K562 (cell line): ENCODE measurements at regions not wholly inside any gene's neighbourhood (a gene's known extent, or its start where the extent isn't known, plus 50 kb on each side); places are given as distances from the start of the nearest gene placed in this dataset.

Source experiments
- ATAC-seq: fragments of 200-7000 bp; cut with Tn5 transposase; 3 replicates; pipeline ENCODE4 v1.9.1; 2020; ENCODE audit warnings: moderate library complexity
- BruUV-seq: library from RNA; stranded (reverse); fragments of 400-500 nt; replicated peaks from 2 replicates; lab custom pipeline; 2021; lab: Mats Ljungman, UMichigan
- CTCF ChIA-PET: fragments of 300-600 bp; formaldehyde crosslinking; extraction: SDS; loops from one replicate; lab custom pipeline; 2021; ENCODE audit warnings: low intra/inter-chr PET ratio; lab: Yijun Ruan, JAX
- POLR2A ChIA-PET: fragments of 300-600, 350-650 bp; sonication (Branson Sonifier 250); formaldehyde crosslinking; extraction: SDS; loops from one replicate; lab custom pipeline; 2021; ENCODE audit warnings: antibody characterized with exemption, inconsistent platforms; lab: Yijun Ruan, JAX
- DNase-seq, 4 experiments: peaks; one replicate each; pipeline versions ENCODE4 v3.0.0 to v3.0.0-alpha.2; 2011 to 2018; ENCODE audit warnings: low spot score in 3 of 4, mixed read lengths in 3 of 4; ENCODE audit errors: extremely low read depth in 1 of 4
- FAIRE-seq: peaks from 2 replicates; lab custom pipeline; 2011; peaks lifted over from hg19 to GRCh38; lab: Jason Lieb, UNC
- H2AFZ ChIP-seq: 2 replicates; pipeline ENCODE4 v1.6.0; 2011; ENCODE audit warnings: low read depth, low read length, control low read depth, inconsistent platforms
- H3K27ac ChIP-seq: fragments of 200-600 bp; 3 replicates; pipeline ENCODE4 v1.8.0; 2011; ENCODE audit warnings: low read depth, mild to moderate bottlenecking, control low read depth, inconsistent platforms, low read length, moderate library complexity, mixed read lengths; ENCODE audit errors: extremely low read depth
- H3K27me3 ChIP-seq, 2 experiments: fragments of 300-600 bp in 1 of 2; 2 replicates in 1 of 2; 3 replicates in 1 of 2; pipeline versions ENCODE4 v1.6.0 to v1.8.0; 2011; ENCODE audit warnings: inconsistent platforms in 2 of 2, low read length in 2 of 2, mild to moderate bottlenecking in 1 of 2, mixed read lengths in 1 of 2, moderate library complexity in 1 of 2; ENCODE audit not compliant: control insufficient read depth in 2 of 2, insufficient read depth in 2 of 2
- H3K36me3 ChIP-seq: fragments of 300-600 bp; 3 replicates; pipeline ENCODE4 v1.8.0; 2011; ENCODE audit warnings: mild to moderate bottlenecking, low read length, inconsistent platforms; ENCODE audit not compliant: control insufficient read depth, insufficient read depth
- H3K4me1 ChIP-seq, 2 experiments: fragments of 200-600 bp in 1 of 2; replicated peaks in 1 of 2; 2 replicates in 1 of 2; 3 replicates in 1 of 2; pipeline versions ENCODE4 v1.5.1 to v1.8.0; 2011; ENCODE audit warnings: inconsistent platforms in 2 of 2, low read length in 2 of 2, mild to moderate bottlenecking in 1 of 2, mixed read lengths in 1 of 2, moderate library complexity in 1 of 2; ENCODE audit not compliant: control insufficient read depth in 2 of 2, insufficient read depth in 2 of 2
- H3K4me2 ChIP-seq: 2 replicates; pipeline ENCODE4 v1.6.1; 2011; ENCODE audit warnings: low read length, control low read depth, inconsistent platforms, mixed read lengths; ENCODE audit not compliant: insufficient read depth
- H3K4me3 ChIP-seq: fragments of 200-600 bp; sonication (generic), shearing (Covaris generic); 2 replicates; pipeline ENCODE4 v1.5.1; 2016; ENCODE audit warnings: control low read depth, inconsistent platforms
- H3K79me2 ChIP-seq: fragments of 200-600 bp; 3 replicates; pipeline ENCODE4 v1.8.0; 2011; ENCODE audit warnings: low read length, inconsistent platforms; ENCODE audit not compliant: control insufficient read depth, insufficient read depth
- H3K9ac ChIP-seq, 2 experiments: 2 replicates each; pipeline versions ENCODE4 v1.6.0 to v1.6.1; 2011; ENCODE audit warnings: low read depth in 2 of 2, low read length in 2 of 2, control low read depth in 1 of 2, inconsistent platforms in 1 of 2, mild to moderate bottlenecking in 1 of 2, mixed read lengths in 1 of 2; ENCODE audit not compliant: insufficient read depth in 1 of 2
- H3K9me1 ChIP-seq: one replicate; pipeline ENCODE4 v1.6.0; 2011; ENCODE audit warnings: inconsistent platforms, mild to moderate bottlenecking, low read length, moderate library complexity; ENCODE audit not compliant: control insufficient read depth, insufficient read depth
- H3K9me3 ChIP-seq: replicated peaks from 2 replicates; pipeline ENCODE4 v1.5.1; 2011; ENCODE audit warnings: low read depth, low read length, inconsistent platforms; ENCODE audit not compliant: control insufficient read depth, insufficient read depth
- H4K20me1 ChIP-seq: replicated peaks from 2 replicates; pipeline ENCODE4 v1.6.1; 2011; ENCODE audit warnings: low read length, inconsistent platforms, mixed read lengths; ENCODE audit not compliant: control insufficient read depth, insufficient read depth
- CBX8 ChIP-seq: fragments of 200-600 bp; sonication (generic); IDR thresholded peaks from 2 replicates; pipeline ENCODE4 v1.6.1; 2012; ENCODE audit warnings: borderline replicate concordance, mixed run types, low read depth, mild to moderate bottlenecking, moderate library complexity, mixed read lengths, low read length, control low read depth, inconsistent platforms; ENCODE audit not compliant: poor library complexity, severe bottlenecking; ENCODE audit errors: extremely low read depth
- ELF1 ChIP-seq: fragments of 200-800 bp; sonication (Bioruptor generic); IDR thresholded peaks from 2 replicates; pipeline ENCODE4 v1.6.1; 2016; ENCODE audit warnings: missing genetic modification characterization, missing compliant biosample characterization
- FOXJ2 ChIP-seq: fragments of 200-800 bp; sonication (Bioruptor generic); IDR thresholded peaks from 2 replicates; pipeline ENCODE4 v1.6.1; 2016; ENCODE audit warnings: missing genetic modification characterization, missing compliant biosample characterization
- HNRNPL ChIP-seq: fragments of 200-400 bp; formaldehyde crosslinking; IDR thresholded peaks from 2 replicates; pipeline ENCODE4 v1.6.1; 2017; ENCODE audit warnings: low read depth, mild to moderate bottlenecking, low read length
- LCOR ChIP-seq: sonication (generic); formaldehyde crosslinking; IDR thresholded peaks from 2 replicates; pipeline ENCODE4 v1.8.0; 2022; ENCODE audit warnings: mild to moderate bottlenecking, missing genetic modification reagents
- PML ChIP-seq: IDR thresholded peaks from 2 replicates; pipeline ENCODE4 v1.6.1; 2012; ENCODE audit warnings: low read length, inconsistent platforms
- RBM22 ChIP-seq: fragments of 200-400 bp; formaldehyde crosslinking; IDR thresholded peaks from 2 replicates; pipeline ENCODE4 v1.6.1; 2018; ENCODE audit warnings: low read length, low read depth; ENCODE audit not compliant: poor library complexity, severe bottlenecking
- SMARCA4 ChIP-seq: fragments of 450-650 bp; IDR thresholded peaks from 2 replicates; pipeline ENCODE4 v1.6.1; 2016
- TBL1XR1 ChIP-seq, 2 experiments: IDR thresholded peaks; 2 replicates each; pipeline ENCODE4 v1.6.1; 2012; ENCODE audit warnings: improper control_type of control experiment in 2 of 2, low read length in 2 of 2, mild to moderate bottlenecking in 1 of 2
- TFE3 ChIP-seq: fragments of 450-650 bp; formaldehyde crosslinking; IDR thresholded peaks from 2 replicates; pipeline ENCODE4 v1.4.0; 2020; ENCODE audit warnings: mild to moderate bottlenecking, mixed read lengths
- ZBTB33 ChIP-seq: sonication (generic); formaldehyde crosslinking; IDR thresholded peaks from 2 replicates; pipeline ENCODE4 v1.8.1; 2023; ENCODE audit warnings: mild to moderate bottlenecking, missing genetic modification reagents
- ZBTB49 ChIP-seq: sonication (generic); formaldehyde crosslinking; IDR thresholded peaks from 2 replicates; pipeline ENCODE4 v1.8.0; 2022; ENCODE audit warnings: missing genetic modification reagents, mild to moderate bottlenecking, borderline replicate concordance
- ZNF212 ChIP-seq: fragments of 450-650 bp; formaldehyde crosslinking; IDR thresholded peaks from 2 replicates; pipeline ENCODE4 v1.4.0; 2020; ENCODE audit warnings: mild to moderate bottlenecking
- ZNF512 ChIP-seq: IDR thresholded peaks from 2 replicates; pipeline ENCODE4 v1.6.1; 2016; ENCODE audit warnings: missing genetic modification characterization, missing compliant biosample characterization
- ZSCAN32 ChIP-seq: fragments of 450-650 bp; formaldehyde crosslinking; IDR thresholded peaks from 2 replicates; pipeline ENCODE4 v1.4.0; 2020; ENCODE audit warnings: mild to moderate bottlenecking, moderate library complexity
- WGBS: fragments of 100-300 bp; shearing (Covaris generic); methylation state at CpG from one replicate; pipeline ENCODE4 v1.1.6; 2016; ENCODE audit warnings: low coverage, mixed read lengths; ENCODE audit not compliant: insufficient coverage; ENCODE audit errors: missing lambda C conversion rate; 5-methylcytosine and 5-hydroxymethylcytosine counted together
- in situ Hi-C: fragments of 300-500 bp; cut with MboI; formaldehyde crosslinking; loops from 4 replicates; pipeline ENCODE4 v1.15.0; 2018; ENCODE audit warnings: inconsistent platforms, mixed read lengths
- intact Hi-C: fragments of 100-400 bp; cut with micrococcal nuclease; formaldehyde crosslinking; loops from 2 replicates; pipeline ENCODE4 v1.14.2; 2022

- no TSS peak for BruUV-seq
- no peak for ATAC-seq
- intact Hi-C loops = no loop called here
Measured at GRCh38 chr5:60354311-60354710, 345.7 kb downstream of the DEPDC1B start.

More at GRCh38 chr5:60354311-60354710, 345.7 kb downstream of the DEPDC1B start:
- CTCF ChIA-PET = no interaction called here
- Histone ChIP-seq H3K27me3 (no peaks in the 10 kb centered on the region), H3K9ac (no peak overlapping the region), H3K4me2 (no peak overlapping the region), H3K27ac (no peak overlapping the region), H4K20me1 (no peaks in the 10 kb centered on the region), H3K4me1 (no peaks in the 10 kb centered on the region), H3K9me1 (no peaks in the 10 kb centered on the region), H3K79me2 (no peaks in the 10 kb centered on the region), H3K36me3 (no peaks in the 10 kb centered on the region), H3K4me3 (no peak overlapping the region), H2AFZ (no peak overlapping the region), H3K9me3 (no peaks in the 10 kb centered on the region)
- POLR2A ChIA-PET = no interaction called here
- WGBS = 0% methylated on average over 1 of the region's 1 CpG
- FAIRE-seq (no peak), DNase-seq (no peak)
- in situ Hi-C loops = no loop called here
- TF ChIP-seq ZBTB33 (CRISPR knock-in tag) (no peak), CBX8 (no peak), FOXJ2 (no peak), TBL1XR1 (IDR thresholded peaks at IDR 0.05; ENCODE audit: low read length in 2 of 2) (no peak), ELF1 (tag) (no peak), SMARCA4 (no peak), ZBTB49 (CRISPR knock-in tag) (no peak), ZNF212 (CRISPR knock-in tag) (no peak), ZSCAN32 (CRISPR knock-in tag) (no peak), RBM22 (no peak), TFE3 (no peak), PML (no peak), HNRNPL (no peak), LCOR (no peak), ZNF512 (tag) (no peak)
- TF ChIP-seq, all 486 proteins: peak for 0
